ENCODE measurements at regions not wholly inside any gene's neighbourhood (a gene's known extent, or its start where the extent isn't known, plus 50 kb on each side); places are given as distances from the start of the nearest gene placed in this dataset.

- no peak for TF ChIP-seq ZMIZ1 (IDR thresholded peaks at IDR 0.05; ENCODE audit: low read depth in 2 of 2, low read length in 2 of 2)
- TF ChIP-seq ZNF23 (CRISPR knock-in tag; IDR thresholded peaks at IDR 0.05) = no peak
These were observed 555.6 kb upstream of the RGMA start (continued) for GRCh38 chr15:93644595-93644994.

- in situ Hi-C loops (cut with MboI) (no loop called here), intact Hi-C loops (cut with micrococcal nuclease) (no loop called here)
- no peak for DNase-seq (ENCODE audit: extremely low read depth in 1 of 4, low spot score in 3 of 4)
- Histone ChIP-seq H3K4me3 (no peak overlapping the region), H3K9me1 (ENCODE audit: control insufficient read depth, insufficient read depth, low read length) (no peaks in the 10 kb centered on the region), H3K9ac (ENCODE audit: insufficient read depth in 1 of 2, low read depth in 2 of 2, low read length in 2 of 2) (no peak overlapping the region), H2AFZ (ENCODE audit: low read depth, low read length) (no peak overlapping the region), H4K20me1 (replicated peaks; ENCODE audit: control insufficient read depth, insufficient read depth, low read length) (no peaks in the 10 kb centered on the region), H3K4me2 (ENCODE audit: insufficient read depth, low read length) (no peak overlapping the region), H3K36me3 (ENCODE audit: control insufficient read depth, insufficient read depth, low read length) (no peaks in the 10 kb centered on the region), H3K27me3 (ENCODE audit: control insufficient read depth in 2 of 2, insufficient read depth in 2 of 2, low read length in 2 of 2) (no peaks in the 10 kb centered on the region), H3K4me1 (replicated peaks in 1 of 2; ENCODE audit: control insufficient read depth in 2 of 2, insufficient read depth in 2 of 2, low read length in 2 of 2) (no peaks in the 10 kb centered on the region), H3K79me2 (ENCODE audit: control insufficient read depth, insufficient read depth, low read length) (no peaks in the 10 kb centered on the region), H3K27ac (ENCODE audit: extremely low read depth, low read depth, low read length) (no peak overlapping the region), H3K9me3 (replicated peaks; ENCODE audit: control insufficient read depth, insufficient read depth, low read depth, low read length) (no peaks in the 10 kb centered on the region; the same call in 1 of the 2 replicates)
- TF ChIP-seq FOXA3 (CRISPR knock-in tag; conservative IDR thresholded peaks at IDR 0.05 in 1 of 2, IDR thresholded peaks at IDR 0.05 in 1 of 2) (no peak), ZNF140 (CRISPR knock-in tag; IDR thresholded peaks at IDR 0.05) (no peak), PBX2 (CRISPR knock-in tag; IDR thresholded peaks at IDR 0.05; ENCODE audit: low read depth) (no peak), PBX2 (tag; conservative IDR thresholded peaks at IDR 0.05; ENCODE audit: low read depth) (no peak), EP400 (IDR thresholded peaks at IDR 0.05) (no peak), ZNF717 (CRISPR knock-in tag; IDR thresholded peaks at IDR 0.05) (no peak), ESRRA (IDR thresholded peaks at IDR 0.05; ENCODE audit: borderline replicate concordance, low read depth) (no peak), CTCF (IDR thresholded peaks at IDR 0.05 in 2 of 3, conservative IDR thresholded peaks at IDR 0.05 in 1 of 3; ENCODE audit: insufficient read depth in 2 of 3, low read depth in 1 of 3, low read length in 3 of 3) (no peak), RFX5 (IDR thresholded peaks at IDR 0.05; ENCODE audit: low read depth, low read length) (no peak), ZNF23 (CRISPR knock-in tag; IDR thresholded peaks at IDR 0.05) (no peak)
- no peak for FAIRE-seq
- BruUV-seq (replicated peaks) = no TSS peak
- POLR2A ChIA-PET = no interaction called here
- 0% methylated on average over 4 of the region's 4 CpGs for WGBS (ENCODE audit: insufficient coverage, low coverage, missing lambda C conversion rate)
- ATAC-seq = no peak
- CTCF ChIA-PET (ENCODE audit: low intra/inter-chr PET ratio) = no interaction called here
These were observed 551.5 kb upstream of the RGMA start for GRCh38 chr15:93640411-93640962.

All from K562 (cell line).